NCI-H2171 treated with DMSO at 0.1 percent for 48 hours (cell line): ENCODE measurements at regions not wholly inside any gene's neighbourhood (a gene's known extent, or its start where the extent isn't known, plus 50 kb on each side); places are given as distances from the start of the nearest gene placed in this dataset.

Experiments
- DNase-seq: peaks from one replicate; lab custom pipeline; 2025; lab: John Stamatoyannopoulos, UW

GRCh38 chr13:40076765-40077362 is 421.4 kb downstream of the COG6 start:
- no peak for DNase-seq

DNA sequence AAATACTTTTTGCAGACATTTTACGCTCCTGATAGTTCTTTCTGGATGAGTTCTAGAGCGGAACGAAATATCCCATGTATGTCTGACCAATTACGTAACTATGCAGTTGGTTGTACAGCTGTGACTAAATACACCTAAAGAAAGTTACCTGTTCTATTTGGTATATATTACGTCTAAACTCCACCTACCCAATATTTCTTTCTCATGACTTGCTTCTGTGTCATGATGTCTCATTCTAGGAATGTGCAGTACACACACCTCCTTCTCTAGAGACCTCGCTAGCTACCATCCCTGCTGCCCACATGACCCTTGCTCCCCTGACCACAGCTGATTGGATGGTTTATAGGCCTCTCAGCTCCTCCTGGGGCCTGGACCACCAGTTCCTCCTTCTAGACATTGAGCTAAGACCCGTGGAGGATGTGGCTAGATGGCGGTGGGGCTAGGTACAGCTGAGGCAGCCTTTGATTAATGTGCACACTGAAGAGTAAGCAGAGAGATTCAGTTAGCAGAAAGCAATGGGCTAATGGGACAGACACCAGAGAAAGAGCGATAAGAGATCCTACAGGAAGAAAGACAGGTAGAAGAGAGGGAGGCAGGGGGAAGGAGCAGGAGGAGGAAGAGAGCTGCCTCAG is 422.1 kb downstream of the COG6 start:
- no peak for DNase-seq

- no peak for DNase-seq
Measured at GRCh38 chr13:40079721-40080120, 424.3 kb downstream of the COG6 start.

GRCh38 chr13:40080676-40081075 is 425.2 kb downstream of the COG6 start:
- DNase-seq: no peak

GRCh38 chr13:40082639-40083038 is 427.2 kb downstream of the COG6 start:
- no peak for DNase-seq

DNA sequence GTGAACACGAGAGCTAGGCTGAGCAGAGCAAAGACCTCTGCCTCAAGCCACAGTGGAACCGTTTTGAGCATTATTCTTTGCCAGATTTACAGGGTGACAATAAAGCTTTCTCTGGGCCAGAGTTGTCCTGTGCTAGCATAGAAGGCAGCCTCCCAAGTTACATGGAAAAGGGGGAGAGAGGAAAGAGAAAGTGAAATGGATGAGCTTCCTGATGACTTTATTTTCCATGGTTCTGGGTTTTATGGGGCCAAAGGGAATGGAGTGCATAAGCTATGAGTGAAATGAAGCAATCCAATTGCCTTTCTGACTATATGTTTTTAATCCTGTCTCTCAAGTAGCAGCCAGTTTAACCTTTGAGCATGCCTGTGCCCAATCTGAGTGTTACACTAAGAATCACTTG is 428.4 kb downstream of the COG6 start:
- no peak for DNase-seq

GRCh38 chr13:40084934-40085333 is 429.5 kb downstream of the COG6 start:
- DNase-seq: no peak

DNA sequence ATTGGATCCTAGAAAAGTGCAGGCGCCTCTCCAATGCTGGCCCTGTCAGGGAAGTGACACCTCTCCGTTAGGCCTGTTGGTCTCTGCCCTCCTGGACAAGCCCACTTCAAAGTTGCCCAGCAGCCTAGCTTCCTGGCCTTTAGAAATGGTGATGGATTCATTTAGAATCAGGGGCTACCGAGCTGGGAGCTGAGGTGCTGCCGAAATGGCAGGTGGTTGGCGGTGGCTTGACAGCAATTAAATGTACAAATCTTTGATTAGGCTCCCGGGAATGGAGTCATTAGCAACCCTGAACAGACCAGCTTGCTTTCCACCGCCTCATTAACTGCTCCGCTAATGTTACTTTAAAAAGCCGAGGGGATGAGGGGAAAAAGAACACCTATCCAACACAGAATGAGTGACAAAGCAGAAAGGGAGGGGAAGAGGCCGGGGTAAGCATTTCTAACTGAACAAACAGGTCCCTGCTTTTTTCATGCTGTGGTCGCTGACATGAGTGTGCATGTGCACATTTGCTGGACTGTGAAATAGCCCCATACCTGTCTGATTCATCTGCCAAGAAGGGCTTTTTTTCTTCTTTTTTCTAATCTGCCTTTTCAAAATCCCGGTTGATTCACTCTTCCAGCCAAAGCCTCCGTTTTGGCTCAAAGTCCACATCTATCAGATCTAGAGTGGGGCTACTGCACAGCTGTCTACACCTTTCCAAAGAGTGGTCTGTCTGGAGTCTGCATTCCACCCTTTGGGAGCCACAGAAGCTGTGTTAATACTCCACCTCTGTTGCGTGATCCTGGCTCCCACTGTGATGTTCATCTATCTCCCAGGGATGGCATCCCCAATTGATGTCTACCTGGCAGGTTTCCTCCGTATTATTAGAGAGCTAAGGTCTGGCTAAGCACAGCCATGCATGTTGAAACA is 431.9 kb downstream of the COG6 start:
- peak; percentile 93 for DNase-seq

GRCh38 chr13:40094056-40094455 is 438.6 kb downstream of the COG6 start:
- peak; percentile 5 for DNase-seq

- DNase-seq: no peak
Measured at GRCh38 chr13:40095695-40096356, 440.4 kb downstream of the COG6 start.

- DNase-seq: peak; percentile 58
Measured at GRCh38 chr13:40096357-40096901, 441.0 kb downstream of the COG6 start.

DNA sequence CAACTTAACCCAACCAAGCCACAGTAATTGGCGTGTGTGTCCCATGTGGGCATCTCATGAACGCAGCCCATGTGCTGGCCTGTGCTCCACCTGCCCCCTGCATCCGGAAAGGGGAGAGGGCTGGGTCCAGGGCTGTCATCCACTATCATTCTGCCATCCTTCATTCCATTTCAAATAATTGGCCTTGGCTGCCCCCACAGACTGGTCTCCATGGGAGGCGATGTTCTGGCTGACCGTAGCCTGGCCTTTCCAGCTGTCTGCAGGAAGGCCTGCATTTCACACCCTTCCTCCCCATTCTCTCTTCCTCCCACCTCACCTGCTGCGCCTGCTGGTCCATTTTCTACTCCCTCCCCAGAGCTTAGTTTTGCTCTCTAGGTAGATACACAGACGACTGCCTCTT is 442.8 kb downstream of the COG6 start:
- DNase-seq: no peak

DNA sequence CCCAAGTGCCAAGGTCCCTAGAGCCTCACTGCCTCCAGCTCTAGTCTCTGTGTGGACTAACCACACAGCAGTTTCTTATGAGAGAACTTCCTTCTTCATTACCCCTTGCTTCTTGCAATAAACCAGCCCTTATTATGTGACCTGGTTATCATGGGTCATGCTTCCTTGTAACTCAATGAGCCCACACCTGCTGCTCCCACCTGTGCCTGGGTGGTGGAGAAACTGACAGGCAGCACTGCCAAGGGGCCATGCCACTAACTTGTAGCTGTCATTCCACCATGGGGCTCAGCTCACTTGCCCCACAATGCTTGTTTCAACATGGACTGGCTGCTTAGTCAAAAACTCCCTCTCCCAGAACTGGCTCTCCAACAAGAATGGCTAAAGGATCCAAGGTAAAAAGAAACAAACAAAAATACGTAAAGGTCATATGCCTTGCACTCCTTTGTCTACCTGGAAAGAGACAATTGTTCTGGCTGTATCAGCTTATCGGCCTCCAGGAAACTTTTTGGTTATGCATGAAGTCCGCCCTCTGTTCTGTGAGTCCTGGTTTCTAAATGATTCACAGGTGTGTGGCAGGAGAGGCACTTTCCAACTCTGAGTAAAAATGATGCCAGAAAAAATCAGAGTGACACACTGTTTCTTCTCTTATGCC is 446.4 kb downstream of the COG6 start:
- DNase-seq: no peak

DNA sequence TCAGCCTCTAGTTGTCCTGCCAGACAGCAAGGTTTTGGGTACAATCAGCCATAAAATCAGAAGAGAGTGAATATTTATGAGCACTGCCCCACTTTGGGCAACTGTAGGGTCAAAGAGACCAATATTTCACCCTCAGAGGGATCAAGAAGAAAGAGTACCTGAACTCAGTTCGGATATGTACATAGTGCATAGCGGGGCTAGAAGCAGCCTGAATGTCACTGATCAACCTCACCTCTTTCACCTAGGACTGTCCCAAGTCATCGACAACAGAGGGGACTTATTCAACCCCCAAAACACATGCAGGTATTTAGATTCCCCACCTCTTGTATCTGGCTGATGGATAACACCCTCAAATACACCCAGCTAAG is 446.9 kb downstream of the COG6 start:
- no peak for DNase-seq

DNA sequence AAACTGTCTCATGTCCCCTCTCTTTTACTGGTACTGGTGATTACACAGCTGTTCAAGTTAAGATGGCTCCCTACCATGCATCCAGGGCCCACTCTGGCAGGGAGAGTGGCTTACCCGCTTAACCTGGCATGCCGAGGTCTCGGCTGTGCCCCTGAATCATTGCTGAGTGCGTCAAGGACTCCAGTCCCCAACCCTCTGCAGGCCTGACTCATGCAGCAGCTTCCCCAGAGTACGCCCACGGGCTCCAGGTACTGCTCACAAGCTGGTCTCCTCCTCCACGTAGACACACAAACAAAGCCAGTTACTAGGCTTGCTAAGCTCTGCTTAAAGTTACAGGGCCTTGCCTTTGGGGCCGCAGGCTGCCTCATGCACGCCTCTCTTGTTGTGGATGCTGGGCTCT is 447.4 kb downstream of the COG6 start:
- no peak for DNase-seq

GRCh38 chr13:40103864-40104263 is 448.4 kb downstream of the COG6 start:
- DNase-seq: no peak

- DNase-seq: no peak
Measured at GRCh38 chr13:40105231-40105630, 449.8 kb downstream of the COG6 start.

DNA sequence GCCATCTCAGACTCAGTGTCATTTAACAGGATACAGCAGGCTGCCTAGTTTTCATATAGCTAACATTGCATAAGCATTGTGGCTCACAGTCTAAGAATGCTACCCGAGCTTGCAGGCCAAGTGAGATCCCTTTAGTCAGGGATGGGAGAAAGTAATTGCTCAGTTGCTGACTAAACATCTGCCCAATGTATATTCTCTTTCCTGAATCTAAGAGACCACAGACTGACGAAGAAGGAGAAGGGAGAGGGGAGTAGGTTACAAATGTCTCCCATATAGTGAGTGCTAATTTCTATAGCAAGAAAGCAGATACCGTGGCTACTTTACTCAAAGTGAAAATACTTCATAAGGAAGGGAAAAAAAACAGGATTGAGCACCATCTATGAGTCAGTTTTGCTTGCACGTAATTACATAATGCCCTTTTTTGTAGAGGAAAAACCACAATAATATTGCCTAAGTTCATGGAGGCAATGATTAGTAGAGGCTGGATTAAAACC is 453.9 kb downstream of the COG6 start:
- no peak for DNase-seq

- no peak for DNase-seq
Measured at GRCh38 chr13:40113643-40114304, 458.3 kb downstream of the COG6 start.

DNA sequence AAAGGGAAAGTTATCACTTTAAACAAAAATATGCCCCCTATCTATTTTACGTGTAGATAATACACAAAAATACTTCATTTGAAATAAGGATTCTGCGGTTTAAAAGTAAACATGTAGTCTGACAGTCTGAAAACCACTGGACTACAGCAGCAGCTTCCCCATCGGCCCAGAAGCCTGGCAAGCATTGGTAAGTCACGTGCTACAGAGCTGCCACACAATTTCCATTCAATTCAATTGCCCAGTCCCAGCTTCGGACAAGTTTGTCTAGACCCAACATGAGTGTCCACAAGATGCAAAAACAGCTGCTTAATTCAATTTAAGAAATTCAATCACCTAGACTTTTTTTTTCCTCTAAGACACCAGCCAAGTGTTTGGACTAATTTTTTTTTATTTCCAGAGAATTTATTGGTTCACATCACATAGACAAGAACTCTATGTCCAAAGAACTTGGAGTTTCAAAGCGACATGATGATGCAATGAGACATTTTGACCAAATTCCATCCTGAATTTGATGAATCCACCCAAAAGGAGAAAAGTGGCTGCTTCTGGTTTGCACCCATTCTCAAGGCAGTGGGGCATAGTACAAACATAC is 458.9 kb downstream of the COG6 start:
- DNase-seq: no peak

DNA sequence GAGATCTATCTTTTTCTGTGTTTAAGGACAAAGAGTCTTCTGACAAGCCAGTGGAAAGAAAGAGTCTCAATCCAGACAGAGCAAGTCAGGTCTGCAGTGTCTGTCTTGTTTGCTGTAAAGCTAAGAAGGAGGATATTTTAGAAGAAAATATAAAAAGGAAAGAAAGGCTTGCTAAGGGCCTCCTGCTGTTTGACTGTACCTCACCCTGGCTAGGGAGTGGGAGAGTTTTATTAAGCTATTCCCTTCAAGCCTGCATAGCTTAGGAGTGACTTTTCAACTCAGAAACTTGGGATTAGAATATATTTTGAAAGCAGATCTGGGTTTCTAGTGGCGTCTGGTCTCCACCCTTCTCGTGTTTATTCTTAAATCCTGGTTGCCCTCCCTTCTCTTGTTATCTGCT is 460.0 kb downstream of the COG6 start:
- no peak for DNase-seq
